ENCODE measurements at regions not wholly inside any gene's neighbourhood (a gene's known extent, or its start where the extent isn't known, plus 50 kb on each side); places are given as distances from the start of the nearest gene placed in this dataset.

- no peak overlapping the region for H3K9ac ChIP-seq (ENCODE audit: low read length in 5 of 5)
- no peak overlapping the region for H3K4me3 ChIP-seq (ENCODE audit: low read depth in 1 of 5, low read length in 5 of 5)
- no peaks in the 10 kb centered on the region for H3K27me3 ChIP-seq (ENCODE audit: control insufficient read depth in 5 of 5, insufficient read depth in 4 of 5, low read length in 5 of 5)
- H3K27ac ChIP-seq (ENCODE audit: low read depth, low read length), result no peak overlapping the region
- no peaks in the 10 kb centered on the region for H3K36me3 ChIP-seq (ENCODE audit: control insufficient read depth in 5 of 5, insufficient read depth in 5 of 5, low read length in 5 of 5)
- H3K9me3 ChIP-seq (ENCODE audit: control insufficient read depth in 5 of 5, low read length in 5 of 5), result peaks cover 0 to 6% (median 3%) of the 10 kb centered on the region in 5 donors
- H3K4me1 ChIP-seq (ENCODE audit: control insufficient read depth in 5 of 5, insufficient read depth in 5 of 5, low read length in 5 of 5), result no peaks in the 10 kb centered on the region
Measured at GRCh38 chrX:6761251-6761650, 226.3 kb upstream of the VCX3A start.

- no peak overlapping the region for H3K4me3 ChIP-seq (ENCODE audit: low read depth in 1 of 5, low read length in 5 of 5)
- no peak overlapping the region for H3K9ac ChIP-seq (ENCODE audit: low read length in 5 of 5)
- no peak overlapping the region for H3K27ac ChIP-seq (ENCODE audit: low read depth, low read length)
- H3K27me3 ChIP-seq (ENCODE audit: control insufficient read depth in 5 of 5, insufficient read depth in 4 of 5, low read length in 5 of 5), result no peaks in the 10 kb centered on the region
- no peaks in the 10 kb centered on the region for H3K4me1 ChIP-seq (ENCODE audit: control insufficient read depth in 5 of 5, insufficient read depth in 5 of 5, low read length in 5 of 5)
- H3K36me3 ChIP-seq (ENCODE audit: control insufficient read depth in 5 of 5, insufficient read depth in 5 of 5, low read length in 5 of 5), result no peaks in the 10 kb centered on the region
- no peaks in the 10 kb centered on the region for H3K9me3 ChIP-seq (ENCODE audit: control insufficient read depth in 5 of 5, low read length in 5 of 5)
Measured at GRCh38 chrX:6759655-6760375, 224.9 kb upstream of the VCX3A start.

- H3K27ac ChIP-seq (ENCODE audit: low read depth, low read length), result no peak overlapping the region
- no peak overlapping the region for H3K9ac ChIP-seq (ENCODE audit: low read length in 5 of 5)
- no peaks in the 10 kb centered on the region for H3K36me3 ChIP-seq (ENCODE audit: control insufficient read depth in 5 of 5, insufficient read depth in 5 of 5, low read length in 5 of 5)
- no peaks in the 10 kb centered on the region for H3K4me1 ChIP-seq (ENCODE audit: control insufficient read depth in 5 of 5, insufficient read depth in 5 of 5, low read length in 5 of 5)
- H3K27me3 ChIP-seq (ENCODE audit: control insufficient read depth in 5 of 5, insufficient read depth in 4 of 5, low read length in 5 of 5), result no peaks in the 10 kb centered on the region
- H3K9me3 ChIP-seq (ENCODE audit: control insufficient read depth in 5 of 5, low read length in 5 of 5), result no peaks in the 10 kb centered on the region
- H3K4me3 ChIP-seq (ENCODE audit: low read depth in 1 of 5, low read length in 5 of 5), result no peak overlapping the region
Measured at GRCh38 chrX:6758234-6758633, 223.3 kb upstream of the VCX3A start.

GRCh38 chrX:6757631-6758030, 222.7 kb upstream of the VCX3A start:
- H3K4me3 ChIP-seq (ENCODE audit: low read depth in 1 of 5, low read length in 5 of 5), result no peak overlapping the region
- H3K36me3 ChIP-seq (ENCODE audit: control insufficient read depth in 5 of 5, insufficient read depth in 5 of 5, low read length in 5 of 5), result no peaks in the 10 kb centered on the region
- H3K27ac ChIP-seq (ENCODE audit: low read depth, low read length), result no peak overlapping the region
- no peaks in the 10 kb centered on the region for H3K4me1 ChIP-seq (ENCODE audit: control insufficient read depth in 5 of 5, insufficient read depth in 5 of 5, low read length in 5 of 5)
- no peaks in the 10 kb centered on the region for H3K27me3 ChIP-seq (ENCODE audit: control insufficient read depth in 5 of 5, insufficient read depth in 4 of 5, low read length in 5 of 5)
- peaks cover 0 to 2% (median 0%) of the 10 kb centered on the region in 5 donors for H3K9me3 ChIP-seq (ENCODE audit: control insufficient read depth in 5 of 5, low read length in 5 of 5)
- no peak overlapping the region for H3K9ac ChIP-seq (ENCODE audit: low read length in 5 of 5)

GRCh38 chrX:6748595-6748994, 213.7 kb upstream of the VCX3A start:
- no peak overlapping the region for H3K9ac ChIP-seq (ENCODE audit: low read length in 5 of 5)
- no peak overlapping the region for H3K27ac ChIP-seq (ENCODE audit: low read depth, low read length)
- H3K9me3 ChIP-seq (ENCODE audit: control insufficient read depth in 5 of 5, low read length in 5 of 5), result peaks cover 0 to 6% (median 0%) of the 10 kb centered on the region in 5 donors
- H3K27me3 ChIP-seq (ENCODE audit: control insufficient read depth in 5 of 5, insufficient read depth in 4 of 5, low read length in 5 of 5), result no peaks in the 10 kb centered on the region
- no peak overlapping the region for H3K4me3 ChIP-seq (ENCODE audit: low read depth in 1 of 5, low read length in 5 of 5)
- H3K4me1 ChIP-seq (ENCODE audit: control insufficient read depth in 5 of 5, insufficient read depth in 5 of 5, low read length in 5 of 5), result no peaks in the 10 kb centered on the region
- no peaks in the 10 kb centered on the region for H3K36me3 ChIP-seq (ENCODE audit: control insufficient read depth in 5 of 5, insufficient read depth in 5 of 5, low read length in 5 of 5)

GRCh38 chrX:6738518-6739470, 203.9 kb upstream of the VCX3A start:
- no peaks in the 10 kb centered on the region for H3K27me3 ChIP-seq (ENCODE audit: control insufficient read depth in 5 of 5, insufficient read depth in 4 of 5, low read length in 5 of 5)
- H3K9me3 ChIP-seq (ENCODE audit: control insufficient read depth in 5 of 5, low read length in 5 of 5), result no peaks in the 10 kb centered on the region
- no peaks in the 10 kb centered on the region for H3K4me1 ChIP-seq (ENCODE audit: control insufficient read depth in 5 of 5, insufficient read depth in 5 of 5, low read length in 5 of 5)
- H3K9ac ChIP-seq (ENCODE audit: low read length in 5 of 5), result no peak overlapping the region
- no peak overlapping the region for H3K27ac ChIP-seq (ENCODE audit: low read depth, low read length)
- no peaks in the 10 kb centered on the region for H3K36me3 ChIP-seq (ENCODE audit: control insufficient read depth in 5 of 5, insufficient read depth in 5 of 5, low read length in 5 of 5)
- no peak overlapping the region for H3K4me3 ChIP-seq (ENCODE audit: low read depth in 1 of 5, low read length in 5 of 5)

- no peaks in the 10 kb centered on the region for H3K4me1 ChIP-seq (ENCODE audit: control insufficient read depth in 5 of 5, insufficient read depth in 5 of 5, low read length in 5 of 5)
- no peak overlapping the region for H3K4me3 ChIP-seq (ENCODE audit: low read depth in 1 of 5, low read length in 5 of 5)
- H3K36me3 ChIP-seq (ENCODE audit: control insufficient read depth in 5 of 5, insufficient read depth in 5 of 5, low read length in 5 of 5), result no peaks in the 10 kb centered on the region
- no peak overlapping the region for H3K27ac ChIP-seq (ENCODE audit: low read depth, low read length)
- no peak overlapping the region for H3K9ac ChIP-seq (ENCODE audit: low read length in 5 of 5)
- H3K27me3 ChIP-seq (ENCODE audit: control insufficient read depth in 5 of 5, insufficient read depth in 4 of 5, low read length in 5 of 5), result no peaks in the 10 kb centered on the region
- no peaks in the 10 kb centered on the region for H3K9me3 ChIP-seq (ENCODE audit: control insufficient read depth in 5 of 5, low read length in 5 of 5)
Measured at GRCh38 chrX:6734844-6735634, 200.1 kb upstream of the VCX3A start.

GRCh38 chrX:6732101-6732500, 197.2 kb upstream of the VCX3A start:
- H3K4me3 ChIP-seq (ENCODE audit: low read depth in 1 of 5, low read length in 5 of 5), result no peak overlapping the region
- H3K36me3 ChIP-seq (ENCODE audit: control insufficient read depth in 5 of 5, insufficient read depth in 5 of 5, low read length in 5 of 5), result no peaks in the 10 kb centered on the region
- no peak overlapping the region for H3K9ac ChIP-seq (ENCODE audit: low read length in 5 of 5)
- no peaks in the 10 kb centered on the region for H3K4me1 ChIP-seq (ENCODE audit: control insufficient read depth in 5 of 5, insufficient read depth in 5 of 5, low read length in 5 of 5)
- H3K9me3 ChIP-seq (ENCODE audit: control insufficient read depth in 5 of 5, low read length in 5 of 5), result no peaks in the 10 kb centered on the region
- no peak overlapping the region for H3K27ac ChIP-seq (ENCODE audit: low read depth, low read length)
- H3K27me3 ChIP-seq (ENCODE audit: control insufficient read depth in 5 of 5, insufficient read depth in 4 of 5, low read length in 5 of 5), result no peaks in the 10 kb centered on the region

- Histone ChIP-seq H3K9me3 (ENCODE audit: control insufficient read depth in 5 of 5, low read length in 5 of 5) (no peaks in the 10 kb centered on the region), H3K36me3 (ENCODE audit: control insufficient read depth in 5 of 5, insufficient read depth in 5 of 5, low read length in 5 of 5) (no peaks in the 10 kb centered on the region), H3K27me3 (ENCODE audit: control insufficient read depth in 5 of 5, insufficient read depth in 4 of 5, low read length in 5 of 5) (no peaks in the 10 kb centered on the region), H3K4me1 (ENCODE audit: control insufficient read depth in 5 of 5, insufficient read depth in 5 of 5, low read length in 5 of 5) (no peaks in the 10 kb centered on the region), H3K9ac (ENCODE audit: low read length in 5 of 5) (no peak overlapping the region), H3K27ac (ENCODE audit: low read depth, low read length) (no peak overlapping the region), H3K4me3 (ENCODE audit: low read depth in 1 of 5, low read length in 5 of 5) (no peak overlapping the region)
Measured at GRCh38 chrX:6729626-6730025, 194.7 kb upstream of the VCX3A start.
